SK-N-SH (cell line): ENCODE measurements at regions not wholly inside any gene's neighbourhood (a gene's known extent, or its start where the extent isn't known, plus 50 kb on each side); places are given as distances from the start of the nearest gene placed in this dataset.

ENCODE experiments used
- CTCF ChIA-PET: fragments of 300-600, 350-600 bp; formaldehyde crosslinking; extraction: SDS; loops from one replicate; lab custom pipeline; 2021; lab: Yijun Ruan, JAX
- POLR2A ChIA-PET: fragments of 350-600 bp; sonication (Branson Sonifier 250); formaldehyde crosslinking; extraction: SDS; loops from one replicate; lab custom pipeline; 2020; ENCODE audit warnings: antibody characterized with exemption, inconsistent platforms; lab: Yijun Ruan, JAX
- DNase-seq: peaks from one replicate; pipeline ENCODE4 v3.0.0; 2012
- H2AFZ ChIP-seq: fragments of 200-600 bp; sonication (generic); 2 replicates; pipeline ENCODE4 v1.8.1; 2016; ENCODE audit warnings: antibody characterized with exemption, mild to moderate bottlenecking, low read depth
- H3F3A ChIP-seq: fragments of 200-600 bp; sonication (generic); replicated peaks from 2 replicates; pipeline ENCODE3; 2016; ENCODE audit warnings: antibody characterized with exemption, mild to moderate bottlenecking; ENCODE audit not compliant: insufficient read depth
- H3K27ac ChIP-seq, 2 experiments: fragments of 200-500 bp in 1 of 2; fragments of 200-600 bp in 1 of 2; sonication (Bioruptor generic) in 1 of 2; sonication (generic), shearing (Covaris generic) in 1 of 2; 2 replicates each; pipeline versions ENCODE4 v1.5.1 to v1.6.1; 2014 to 2016; ENCODE audit warnings: low read depth in 2 of 2, inconsistent platforms in 1 of 2, low read length in 1 of 2, mild to moderate bottlenecking in 1 of 2, mixed read lengths in 1 of 2
- H3K27me3 ChIP-seq: fragments of 200-600 bp; sonication (generic), shearing (Covaris generic); 2 replicates; pipeline ENCODE4 v1.6.1; 2016; ENCODE audit warnings: mixed run types; ENCODE audit not compliant: insufficient read depth
- H3K36me3 ChIP-seq, 2 experiments: fragments of 200-500 bp in 1 of 2; fragments of 200-600 bp in 1 of 2; sonication (Bioruptor generic) in 1 of 2; sonication (generic) in 1 of 2; replicated peaks in 1 of 2; 2 replicates each; pipeline versions ENCODE3 to v1.5.1; 2014 to 2016; ENCODE audit warnings: low read length in 1 of 2, mild to moderate bottlenecking in 1 of 2; ENCODE audit not compliant: insufficient read depth in 2 of 2, control insufficient read depth in 1 of 2
- H3K4me1 ChIP-seq, 2 experiments: fragments of 200-500 bp in 1 of 2; fragments of 200-600 bp in 1 of 2; sonication (Bioruptor generic) in 1 of 2; sonication (generic), shearing (Covaris generic) in 1 of 2; 2 replicates each; pipeline versions ENCODE4 v1.5.1 to v1.6.1; 2014 to 2016; ENCODE audit warnings: low read depth in 1 of 2, low read length in 1 of 2, mixed run types in 1 of 2; ENCODE audit not compliant: insufficient read depth in 2 of 2, control insufficient read depth in 1 of 2
- H3K4me2 ChIP-seq: fragments of 200-600 bp; sonication (generic), shearing (Covaris generic); 2 replicates; pipeline ENCODE4 v1.6.1; 2017; ENCODE audit warnings: mixed run types
- H3K4me3 ChIP-seq, 2 experiments: fragments of 200-500 bp in 1 of 2; fragments of 200-600 bp in 1 of 2; sonication (Bioruptor generic) in 1 of 2; sonication (generic), shearing (Covaris generic) in 1 of 2; 2 replicates each; pipeline versions ENCODE4 v1.5.1 to v1.8.1; 2014 to 2016; ENCODE audit warnings: low read depth in 2 of 2, inconsistent platforms in 1 of 2, low read length in 1 of 2, mild to moderate bottlenecking in 1 of 2, mixed read lengths in 1 of 2, moderate library complexity in 1 of 2
- H3K79me2 ChIP-seq: fragments of 200-600 bp; sonication (generic); 2 replicates; pipeline ENCODE4 v1.8.1; 2017; ENCODE audit warnings: mild to moderate bottlenecking; ENCODE audit not compliant: insufficient read depth
- H3K9ac ChIP-seq: fragments of 200-600 bp; sonication (generic); 2 replicates; pipeline ENCODE4 v1.6.1; 2017; ENCODE audit warnings: mixed run types
- H3K9me2 ChIP-seq: fragments of 200-600 bp; sonication (generic); 2 replicates; pipeline ENCODE4 v1.6.1; 2017; ENCODE audit warnings: mixed run types
- H3K9me3 ChIP-seq: fragments of 200-600 bp; sonication (generic); 2 replicates; pipeline ENCODE4 v1.6.1; 2017; ENCODE audit warnings: mixed run types, mild to moderate bottlenecking, moderate library complexity
- H4K20me1 ChIP-seq: fragments of 200-600 bp; sonication (generic); 2 replicates; pipeline ENCODE4 v1.6.1; 2017; ENCODE audit warnings: mild to moderate bottlenecking, mixed run types; ENCODE audit not compliant: insufficient read depth
- ELF1 ChIP-seq: IDR thresholded peaks from 2 replicates; pipeline ENCODE4 v1.4.0; 2012
- EP300 ChIP-seq, 2 experiments: IDR thresholded peaks; 2 replicates each; pipeline versions ENCODE4 v1.4.0 to v1.6.1; 2012; ENCODE audit warnings: borderline replicate concordance in 1 of 2, low read depth in 1 of 2, low read length in 1 of 2
- EZH2phosphoT487 ChIP-seq: fragments of 200-600 bp; sonication (generic); IDR thresholded peaks from 2 replicates; pipeline ENCODE4 v1.6.1; 2017; ENCODE audit warnings: low read depth, mixed run types, mild to moderate bottlenecking, antibody characterized with exemption, moderate library complexity, borderline replicate concordance
- FOSL2 ChIP-seq: IDR thresholded peaks from 2 replicates; pipeline ENCODE4 v1.4.0; 2012; ENCODE audit warnings: low read depth, mild to moderate bottlenecking, moderate library complexity, borderline replicate concordance
- GATA2 ChIP-seq: sonication (generic); formaldehyde crosslinking; IDR thresholded peaks from 2 replicates; pipeline ENCODE4 v1.5.0; 2020; ENCODE audit warnings: mild to moderate bottlenecking, missing genetic modification reagents
- IRF3 ChIP-seq: fragments of 150-350 bp; IDR thresholded peaks from 2 replicates; pipeline ENCODE4 v1.6.1; 2016; ENCODE audit warnings: mild to moderate bottlenecking, low read depth, low read length
- JUND ChIP-seq: IDR thresholded peaks from 2 replicates; pipeline ENCODE4 v1.4.0; 2012
- MEF2A ChIP-seq: IDR thresholded peaks from 2 replicates; pipeline ENCODE4 v1.4.0; 2012; ENCODE audit warnings: low read depth, borderline replicate concordance
- NRF1 ChIP-seq: IDR thresholded peaks from 2 replicates; pipeline ENCODE4 v1.6.1; 2012; ENCODE audit warnings: low read depth, mild to moderate bottlenecking, low read length
- RAD21 ChIP-seq: IDR thresholded peaks from 2 replicates; pipeline ENCODE4 v1.6.1; 2012; ENCODE audit warnings: mild to moderate bottlenecking, low read length
- RCOR1 ChIP-seq: fragments of 150-350 bp; IDR thresholded peaks from 2 replicates; pipeline ENCODE4 v1.6.1; 2017; ENCODE audit warnings: antibody characterized with exemption, low read length
- RFX5 ChIP-seq: IDR thresholded peaks from 2 replicates; pipeline ENCODE4 v1.6.1; 2012; ENCODE audit warnings: mild to moderate bottlenecking, improper control_type of control experiment, low read length
- RXRA ChIP-seq: IDR thresholded peaks from 2 replicates; pipeline ENCODE4 v1.4.0; 2012; ENCODE audit warnings: low read depth, mild to moderate bottlenecking, borderline replicate concordance
- SIN3A ChIP-seq: IDR thresholded peaks from 2 replicates; pipeline ENCODE4 v1.6.1; 2012; ENCODE audit warnings: low read depth, mild to moderate bottlenecking, low read length, moderate library complexity, borderline replicate concordance
- SMC3 ChIP-seq: IDR thresholded peaks from 2 replicates; pipeline ENCODE4 v1.6.1; 2012; ENCODE audit warnings: low read depth, low read length, improper control_type of control experiment
- TCF12 ChIP-seq: IDR thresholded peaks from 2 replicates; pipeline ENCODE4 v1.4.0; 2012
- TEAD4 ChIP-seq: IDR thresholded peaks from 2 replicates; pipeline ENCODE4 v1.4.0; 2012; ENCODE audit warnings: mild to moderate bottlenecking, borderline replicate concordance; ENCODE audit not compliant: insufficient read depth
- YY1 ChIP-seq: IDR thresholded peaks from 2 replicates; pipeline ENCODE4 v1.4.0; 2012; ENCODE audit warnings: low read depth, mild to moderate bottlenecking
- WGBS: methylation state at CpG from one replicate; pipeline ENCODE4 v1.1.6; 2017; ENCODE audit warnings: low lambda C conversion rate; 5-methylcytosine and 5-hydroxymethylcytosine counted together
- TF ChIP-seq, protein P1 (sequence below): IDR thresholded peaks from 2 replicates; pipeline ENCODE4 v1.4.0; 2012; ENCODE audit warnings: low read depth, borderline replicate concordance
- TF ChIP-seq, protein P2 (sequence below): IDR thresholded peaks from 2 replicates; pipeline ENCODE4 v1.4.0; 2012; ENCODE audit warnings: low read depth
- TF ChIP-seq, protein P3 (sequence below): fragments of 150-350 bp; IDR thresholded peaks from 2 replicates; pipeline ENCODE4 v1.6.1; 2017; ENCODE audit warnings: antibody characterized with exemption, low read length, low read depth, borderline replicate concordance

DNA sequence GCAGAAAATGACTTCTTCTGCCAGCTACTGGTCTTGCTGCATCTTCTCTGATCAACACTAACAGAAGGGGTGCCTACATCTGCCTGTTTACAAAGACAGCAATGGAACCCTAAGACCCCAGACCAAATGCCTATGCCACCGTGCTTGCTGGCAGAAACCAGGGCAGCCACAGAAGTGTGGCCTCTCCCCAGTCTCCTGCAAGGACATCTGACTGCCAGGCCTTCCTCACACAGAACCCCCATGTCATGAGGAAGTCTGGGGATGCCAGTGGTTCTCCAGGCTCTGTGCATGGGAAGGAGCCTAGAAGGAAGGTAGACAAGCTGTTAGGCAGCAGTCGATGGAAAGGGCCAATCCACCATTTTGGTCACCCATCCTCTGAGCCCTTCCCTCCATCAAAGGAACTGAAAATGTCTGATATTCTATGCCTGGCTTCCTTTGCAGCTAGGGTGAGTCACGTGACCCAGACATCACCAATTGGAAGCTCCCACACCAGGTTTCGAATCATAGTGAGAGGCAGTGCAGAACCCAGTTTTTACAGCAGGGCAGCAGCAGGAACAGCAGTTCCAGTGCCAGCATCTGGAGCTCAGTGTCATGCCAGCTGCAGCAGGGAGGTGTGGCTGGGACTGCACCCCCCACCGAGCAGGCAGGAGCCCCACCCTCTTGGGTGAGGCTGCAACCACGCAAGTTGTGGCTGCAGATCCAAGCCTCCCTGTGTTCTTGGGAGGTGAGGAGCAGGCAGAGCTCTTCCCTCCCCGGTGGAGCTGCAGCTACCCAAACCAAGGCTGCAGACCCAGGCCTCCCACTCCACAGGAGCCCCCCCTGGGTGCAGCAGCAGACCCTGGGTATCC, 123.4 kb downstream of the OLFM1 start:
- POLR2A ChIA-PET, result no interaction called here
- H3K9ac ChIP-seq, result no peak overlapping the region
- 17% methylated on average over 4 of the region's 7 CpGs for WGBS
- H3K79me2 ChIP-seq, result no peaks in the 10 kb centered on the region
- H3K4me3 ChIP-seq, result no peak overlapping the region
- H3F3A ChIP-seq, result no peaks in the 10 kb centered on the region
- H3K4me2 ChIP-seq, result no peak overlapping the region
- H3K4me1 ChIP-seq, result peaks cover 0 to 14% of the 10 kb centered on the region in 2 experiments; a peak in 1 of 4 replicates
- H3K27me3 ChIP-seq, result no peaks in the 10 kb centered on the region
- no peak overlapping the region for H3K27ac ChIP-seq
- no peak overlapping the region for H2AFZ ChIP-seq
- H3K36me3 ChIP-seq, result no peaks in the 10 kb centered on the region
- no peaks in the 10 kb centered on the region for H3K9me3 ChIP-seq
- no peak for TF ChIP-seq EP300 (IDR thresholded peaks at IDR 0.05; ENCODE audit: borderline replicate concordance in 1 of 2, low read depth in 1 of 2, low read length in 1 of 2)
- TF ChIP-seq RXRA, result no peak
- TF ChIP-seq IRF3, result no peak
- no peak for TF ChIP-seq SIN3A
- no peak for TF ChIP-seq ELF1
- no peak for TF ChIP-seq MEF2A
- TF ChIP-seq, protein P1, sequence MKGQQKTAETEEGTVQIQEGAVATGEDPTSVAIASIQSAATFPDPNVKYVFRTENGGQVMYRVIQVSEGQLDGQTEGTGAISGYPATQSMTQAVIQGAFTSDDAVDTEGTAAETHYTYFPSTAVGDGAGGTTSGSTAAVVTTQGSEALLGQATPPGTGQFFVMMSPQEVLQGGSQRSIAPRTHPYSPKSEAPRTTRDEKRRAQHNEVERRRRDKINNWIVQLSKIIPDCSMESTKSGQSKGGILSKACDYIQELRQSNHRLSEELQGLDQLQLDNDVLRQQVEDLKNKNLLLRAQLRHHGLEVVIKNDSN, result no peak
- TF ChIP-seq, all 33 proteins: peak for 0
- DNase-seq, result no peak
- Histone ChIP-seq H4K20me1 (no peaks in the 10 kb centered on the region), H3K9me2 (no peaks in the 10 kb centered on the region)
- CTCF ChIA-PET, result interaction anchor here (4.9 kb wide), 1 partner anchor 201 kb away, joined by 17 read pairs; no protein-coding TSS in a partner anchor

GRCh38 chr9:135211524-135211890, 124.0 kb downstream of the OLFM1 start:
- Histone ChIP-seq H3K4me3 (no peak overlapping the region), H3K27me3 (no peaks in the 10 kb centered on the region), H3K9me2 (no peaks in the 10 kb centered on the region), H3K4me1 (peaks cover 0 to 20% of the 10 kb centered on the region in 2 experiments; a peak in 1 of 4 replicates), H3K79me2 (no peaks in the 10 kb centered on the region), H3K36me3 (no peaks in the 10 kb centered on the region), H3K9me3 (no peaks in the 10 kb centered on the region), H2AFZ (no peak overlapping the region), H3F3A (no peaks in the 10 kb centered on the region), H3K9ac (no peak overlapping the region), H3K27ac (no peak overlapping the region), H4K20me1 (no peaks in the 10 kb centered on the region), H3K4me2 (no peak overlapping the region)
- ChIA-PET CTCF (interaction anchor here (1.3 to 4.9 kb wide), 2 partner anchors 125 to 201 kb away, joined by 4 to 17 read pairs; no protein-coding TSS in a partner anchor), POLR2A (no interaction called here)
- DNase-seq, result no peak
- WGBS, result 100% methylated on average over 1 of the region's 3 CpGs
- no peak for TF ChIP-seq RXRA
- no peak for TF ChIP-seq FOSL2
- TF ChIP-seq EP300 (IDR thresholded peaks at IDR 0.05; ENCODE audit: borderline replicate concordance in 1 of 2, low read depth in 1 of 2, low read length in 1 of 2), result no peak
- no peak for TF ChIP-seq TCF12
- no peak for TF ChIP-seq RFX5
- no peak for TF ChIP-seq TEAD4
- TF ChIP-seq JUND, result no peak
- TF ChIP-seq SIN3A, result no peak
- no peak for TF ChIP-seq RAD21
- TF ChIP-seq RCOR1, result no peak
- TF ChIP-seq, protein P2, sequence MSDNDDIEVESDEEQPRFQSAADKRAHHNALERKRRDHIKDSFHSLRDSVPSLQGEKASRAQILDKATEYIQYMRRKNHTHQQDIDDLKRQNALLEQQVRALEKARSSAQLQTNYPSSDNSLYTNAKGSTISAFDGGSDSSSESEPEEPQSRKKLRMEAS, result no peak
- TF ChIP-seq ELF1, result no peak
- TF ChIP-seq YY1, result no peak
- no peak for TF ChIP-seq NRF1
- TF ChIP-seq, protein P3, sequence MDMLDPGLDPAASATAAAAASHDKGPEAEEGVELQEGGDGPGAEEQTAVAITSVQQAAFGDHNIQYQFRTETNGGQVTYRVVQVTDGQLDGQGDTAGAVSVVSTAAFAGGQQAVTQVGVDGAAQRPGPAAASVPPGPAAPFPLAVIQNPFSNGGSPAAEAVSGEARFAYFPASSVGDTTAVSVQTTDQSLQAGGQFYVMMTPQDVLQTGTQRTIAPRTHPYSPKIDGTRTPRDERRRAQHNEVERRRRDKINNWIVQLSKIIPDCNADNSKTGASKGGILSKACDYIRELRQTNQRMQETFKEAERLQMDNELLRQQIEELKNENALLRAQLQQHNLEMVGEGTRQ, result no peak
- TF ChIP-seq IRF3, result no peak
- no peak for TF ChIP-seq GATA2 (CRISPR knock-in tag)
- TF ChIP-seq EZH2phosphoT487, result no peak
- no peak for TF ChIP-seq SMC3
